ENCODE measurements at regions not wholly inside any gene's neighbourhood (a gene's known extent, or its start where the extent isn't known, plus 50 kb on each side); places are given as distances from the start of the nearest gene placed in this dataset.

DNA sequence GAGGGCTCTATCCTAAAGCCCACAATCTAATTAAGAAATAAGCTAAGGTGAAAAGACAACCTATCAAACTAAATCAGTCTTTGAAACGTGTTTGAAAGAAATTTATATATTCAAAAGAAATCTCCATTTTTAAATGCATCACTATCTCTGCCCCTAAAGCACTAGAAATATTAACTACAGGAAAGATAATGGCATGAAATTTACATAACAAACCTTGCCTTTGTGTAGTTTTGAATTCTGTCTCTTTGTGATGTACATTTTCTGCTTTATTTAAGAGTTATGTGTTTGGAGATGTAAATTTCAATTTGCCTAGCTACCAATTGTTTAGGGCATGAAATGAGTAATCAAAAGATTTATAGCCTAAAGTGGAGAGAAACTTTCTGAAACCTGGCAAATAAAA is 286.1 kb upstream of the TBX22 start:
- peak overlapping the region; percentile 42; the same call in 1 of the 3 replicates for H3K4me3 Mint-ChIP-seq
- no peaks in the 10 kb centered on the region for H3K27me3 Mint-ChIP-seq (ENCODE audit: insufficient read depth, low read depth, poor library complexity)
- no peaks in the 10 kb centered on the region for H3K9me3 Mint-ChIP-seq

More for the DNA sequence above, 286.1 kb upstream of the TBX22 start:
- Histone ChIP-seq H3K27ac (ENCODE audit: low read depth) (peak overlapping the region; percentile 79; the same call in 1 of the 2 replicates), H4K20me1 (replicated peaks; ENCODE audit: insufficient read depth) (no peaks in the 10 kb centered on the region), H3K4me3 (peak overlapping the region; percentile 21; the same call in 1 of the 2 replicates), H3K4me2 (peak overlapping the region; percentile 11), H3K27me3 (ENCODE audit: insufficient read depth) (no peaks in the 10 kb centered on the region), H3K4me1 (ENCODE audit: insufficient read depth) (peaks cover 14% of the 10 kb centered on the region), H3K9me2 (ENCODE audit: insufficient read depth) (no peaks in the 10 kb centered on the region), H3K79me2 (replicated peaks; ENCODE audit: insufficient read depth) (no peaks in the 10 kb centered on the region), H3K36me3 (ENCODE audit: insufficient read depth) (no peaks in the 10 kb centered on the region), H2AFZ (no peak overlapping the region), H3F3A (replicated peaks; ENCODE audit: low read depth) (no peaks in the 10 kb centered on the region)
- 0 out of 2 replicates have a peak overlapping the region, but pooled peaks have one; percentile 32 for H3K27ac Mint-ChIP-seq
- peaks cover 13% of the 10 kb centered on the region; the same call in 2 of the 3 replicates for H3K4me1 Mint-ChIP-seq
- TF ChIP-seq CREB1 (CRISPR knock-in tag; IDR thresholded peaks at IDR 0.05; ENCODE audit: low read depth) (no peak), NANOG (IDR thresholded peaks at IDR 0.05; ENCODE audit: borderline replicate concordance) (0 out of 2 replicates have a peak, but pooled peaks have one; percentile 41)
- peak; percentile 4 for DNase-seq (ENCODE audit: low spot score)
- ATAC-seq, result no peak
- no peaks in the 10 kb centered on the region for H3K36me3 Mint-ChIP-seq (ENCODE audit: low read depth)
